PC-3 (cell line): ENCODE measurements at regions not wholly inside any gene's neighbourhood (a gene's known extent, or its start where the extent isn't known, plus 50 kb on each side); places are given as distances from the start of the nearest gene placed in this dataset.

Source experiments
- CTCF ChIP-seq: fragments of 300-600 bp; sonication (generic); conservative IDR thresholded peaks from 2 replicates; pipeline ENCODE4 v1.5.1; 2017; ENCODE audit warnings: antibody characterized with exemption, low read depth, mild to moderate bottlenecking, low read length
- EZH2 ChIP-seq: fragments of 300-600 bp; sonication (generic); IDR thresholded peaks from one replicate; pipeline ENCODE4 v1.6.1; 2017; ENCODE audit warnings: antibody characterized with exemption, mild to moderate bottlenecking, low read length; ENCODE audit not compliant: unreplicated experiment

- TF ChIP-seq CTCF = no peak
- TF ChIP-seq EZH2 = no peak
Measured at GRCh38 chr2:66127656-66128055, 307.3 kb upstream of the MEIS1 start.
